GM12874 (cell line): ENCODE measurements at regions not wholly inside any gene's neighbourhood (a gene's known extent, or its start where the extent isn't known, plus 50 kb on each side); places are given as distances from the start of the nearest gene placed in this dataset.

Experiments used
- CTCF ChIP-seq: IDR thresholded peaks from 2 replicates; pipeline ENCODE4 v1.5.1; 2011; ENCODE audit warnings: low read depth, mild to moderate bottlenecking, control low read depth, low read length, moderate library complexity; ENCODE audit not compliant: insufficient read depth

GRCh38 chr16:72228014-72228413 is 56.1 kb upstream of the PMFBP1 start:
- TF ChIP-seq CTCF: no peak

GRCh38 chr16:72226136-72226535 is 54.2 kb upstream of the PMFBP1 start:
- no peak for TF ChIP-seq CTCF

GRCh38 chr16:72224260-72224768 is 52.4 kb upstream of the PMFBP1 start:
- TF ChIP-seq CTCF: no peak

- no peak for TF ChIP-seq CTCF
Observed at GRCh38 chr16:72222503-72222902, 50.5 kb upstream of the PMFBP1 start.
